B cell (primary cell): ENCODE measurements at regions not wholly inside any gene's neighbourhood (a gene's known extent, or its start where the extent isn't known, plus 50 kb on each side); places are given as distances from the start of the nearest gene placed in this dataset.

Experiments used
- ATAC-seq: fragments of 200-7000 bp; cut with Tn5 transposase; one replicate; pipeline ENCODE4 v1.10.0; 2021; ENCODE audit warnings: low read depth, mild to moderate bottlenecking, moderate number of reproducible peaks, moderate library complexity
- CTCF ChIA-PET: fragments of 350-600 bp; sonication (Branson Sonifier 250); formaldehyde crosslinking; loops from one replicate; lab custom pipeline; 2021; ENCODE audit warnings: antibody characterized with exemption, inconsistent platforms; lab: Charles Lee
- POLR2A ChIA-PET: fragments of 350-600 bp; sonication (Branson Sonifier 250); formaldehyde crosslinking; loops from one replicate; lab custom pipeline; 2021; ENCODE audit warnings: antibody characterized with exemption; lab: Charles Lee
- DNase-seq: peaks from one replicate; pipeline ENCODE4 v3.0.0; 2013
- H2AFZ ChIP-seq: 2 replicates; pipeline ENCODE4 v1.6.1; 2012; ENCODE audit warnings: mild to moderate bottlenecking, low read depth, low read length; ENCODE audit not compliant: insufficient read depth, poor library complexity, severe bottlenecking
- H3K27ac ChIP-seq, 2 donors: 1 replicate in 1 of 2; 2 replicates in 1 of 2; pipeline ENCODE4 v1.5.1; 2012 to 2013; ENCODE audit warnings: low read length in 2 of 2, mild to moderate bottlenecking in 2 of 2, moderate library complexity in 1 of 2
- H3K27me3 ChIP-seq, 4 experiments: fragments of 200-600 bp in 1 of 4; sonication (generic) in 1 of 4; replicated peaks in 1 of 4; 1 replicate in 2 of 4; 2 replicates in 2 of 4; pipeline versions ENCODE4 v1.6.1 to v1.7.0; 2013 to 2016; ENCODE audit warnings: low read length in 3 of 4, mild to moderate bottlenecking in 2 of 4, mixed read lengths in 1 of 4, moderate library complexity in 1 of 4; ENCODE audit not compliant: insufficient read depth in 4 of 4, control insufficient read depth in 3 of 4; ENCODE audit errors: control extremely low read depth in 1 of 4
- H3K36me3 ChIP-seq, 2 experiments: replicated peaks in 1 of 2; 1 replicate in 1 of 2; 2 replicates in 1 of 2; pipeline versions ENCODE4 v1.6.1 to v1.7.1; 2013; ENCODE audit warnings: low read length in 1 of 2; ENCODE audit not compliant: insufficient read depth in 2 of 2, control insufficient read depth in 1 of 2; ENCODE audit errors: control extremely low read depth in 1 of 2, extremely low read depth in 1 of 2
- H3K4me1 ChIP-seq, 2 donors: fragments of 200-600 bp in 1 of 2; sonication (generic) in 1 of 2; 1 replicate in 1 of 2; 2 replicates in 1 of 2; pipeline versions ENCODE4 v1.5.1 to v1.6.1; 2013 to 2017; ENCODE audit warnings: low read length in 2 of 2; ENCODE audit not compliant: control insufficient read depth in 2 of 2, insufficient read depth in 2 of 2
- H3K4me2 ChIP-seq: replicated peaks from 2 replicates; pipeline ENCODE3; 2012; ENCODE audit warnings: mild to moderate bottlenecking, low read depth, low read length; ENCODE audit not compliant: poor library complexity, severe bottlenecking
- H3K4me3 ChIP-seq, 5 experiments: fragments of 200-600 bp in 1 of 5; sonication (generic) in 1 of 5; 1 replicate in 3 of 5; 2 replicates in 2 of 5; pipeline versions ENCODE4 v1.5.1 to v1.7.0; 2011 to 2016; ENCODE audit warnings: low read length in 4 of 5, mild to moderate bottlenecking in 4 of 5, low read depth in 2 of 5, control low read depth in 1 of 5, moderate library complexity in 1 of 5; ENCODE audit not compliant: insufficient read depth in 1 of 5; ENCODE audit errors: control extremely low read depth in 1 of 5, extremely low read depth in 1 of 5
- H3K79me2 ChIP-seq: fragments of 200-600 bp; sonication (generic); one replicate; pipeline ENCODE4 v1.6.0; 2016; ENCODE audit warnings: low read length; ENCODE audit not compliant: control insufficient read depth, insufficient read depth
- H3K9ac ChIP-seq: fragments of 200-600 bp; sonication (generic); 2 replicates; pipeline ENCODE4 v1.6.1; 2017; ENCODE audit warnings: mild to moderate bottlenecking, low read length, moderate library complexity
- H3K9me3 ChIP-seq, 3 donors: one replicate each; pipeline versions ENCODE4 v1.6.1 to v1.7.1; 2013; ENCODE audit warnings: low read length in 2 of 3; ENCODE audit not compliant: control insufficient read depth in 2 of 3, insufficient read depth in 1 of 3; ENCODE audit errors: control extremely low read depth in 1 of 3
- H4K20me1 ChIP-seq: 2 replicates; pipeline ENCODE4 v1.6.0; 2012; ENCODE audit warnings: mild to moderate bottlenecking, low read length; ENCODE audit not compliant: insufficient read depth, control insufficient read depth, poor library complexity, severe bottlenecking
- H3K27ac Mint-ChIP-seq: one replicate; pipeline ENCODE4 v1.8.0; 2021; ENCODE audit warnings: mixed read lengths
- H3K27me3 Mint-ChIP-seq: one replicate; pipeline ENCODE4 v1.8.0; 2021; ENCODE audit warnings: mixed read lengths
- H3K4me1 Mint-ChIP-seq: one replicate; pipeline ENCODE4 v1.8.0; 2021; ENCODE audit warnings: mixed read lengths
- H3K4me3 Mint-ChIP-seq: one replicate; pipeline ENCODE4 v1.8.0; 2021; ENCODE audit warnings: mixed read lengths
- H3K9me3 Mint-ChIP-seq: one replicate; pipeline ENCODE4 v1.8.0; 2022; ENCODE audit warnings: mixed read lengths; ENCODE audit not compliant: insufficient read depth
- EZH2 ChIP-seq: IDR thresholded peaks from 2 replicates; pipeline ENCODE4 v1.6.1; 2012; ENCODE audit warnings: borderline replicate concordance, low read depth, mild to moderate bottlenecking, moderate library complexity, low read length; ENCODE audit not compliant: insufficient read depth, poor library complexity, severe bottlenecking
- WGBS: methylation state at CpG from one replicate; pipeline ENCODE4 v1.1.5; 2013; ENCODE audit warnings: missing lambda C conversion rate; ENCODE audit not compliant: insufficient coverage; 5-methylcytosine and 5-hydroxymethylcytosine counted together
- intact Hi-C: fragments of 100-400 bp; cut with micrococcal nuclease; formaldehyde crosslinking; loops from one replicate; pipeline ENCODE4 v1.10.0; 2022
- TF ChIP-seq, protein P1 (sequence below): fragments of 200-600 bp; IDR thresholded peaks from one replicate; pipeline ENCODE4 v1.8.0; 2022; ENCODE audit warnings: antibody characterized with exemption, mild to moderate bottlenecking

DNA sequence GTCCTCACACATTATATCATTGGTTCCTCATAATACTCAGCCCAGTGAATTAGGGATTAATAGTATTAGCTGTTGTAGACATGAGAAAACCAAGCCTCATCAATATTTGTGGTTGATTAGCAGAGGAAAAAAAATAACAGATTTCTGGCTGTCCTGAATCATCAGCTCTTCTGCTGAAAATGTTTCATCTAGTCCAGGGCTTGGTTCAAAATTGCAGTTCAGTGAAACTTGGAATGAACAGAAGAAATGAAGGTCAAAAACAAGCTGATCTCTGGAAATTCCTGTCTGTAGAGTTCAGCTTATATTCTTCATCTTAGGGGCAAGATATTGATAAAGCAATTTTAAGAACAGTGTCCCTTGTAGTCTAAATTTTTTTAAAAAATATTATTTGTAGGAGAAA lies 361.1 kb upstream of the CCDC179 start:
- DNase-seq, result no peak
- H3K36me3 ChIP-seq, result no peaks in the 10 kb centered on the region
- no peak overlapping the region for H3K4me3 ChIP-seq
- no peaks in the 10 kb centered on the region for H3K4me1 ChIP-seq
- H3K27ac Mint-ChIP-seq, result no peak overlapping the region
- H3K4me1 Mint-ChIP-seq, result no peaks in the 10 kb centered on the region
- ChIA-PET CTCF (no interaction called here), POLR2A (no interaction called here)
- H3K4me3 Mint-ChIP-seq, result no peak overlapping the region
- no peaks in the 10 kb centered on the region for H3K27me3 Mint-ChIP-seq
- peaks cover 4% of the 10 kb centered on the region for H3K9me3 Mint-ChIP-seq
- no peak overlapping the region for H2AFZ ChIP-seq
- intact Hi-C loops, result no loop called here
- no peak for ATAC-seq
- H3K9ac ChIP-seq, result no peak overlapping the region
- TF ChIP-seq, protein P1, sequence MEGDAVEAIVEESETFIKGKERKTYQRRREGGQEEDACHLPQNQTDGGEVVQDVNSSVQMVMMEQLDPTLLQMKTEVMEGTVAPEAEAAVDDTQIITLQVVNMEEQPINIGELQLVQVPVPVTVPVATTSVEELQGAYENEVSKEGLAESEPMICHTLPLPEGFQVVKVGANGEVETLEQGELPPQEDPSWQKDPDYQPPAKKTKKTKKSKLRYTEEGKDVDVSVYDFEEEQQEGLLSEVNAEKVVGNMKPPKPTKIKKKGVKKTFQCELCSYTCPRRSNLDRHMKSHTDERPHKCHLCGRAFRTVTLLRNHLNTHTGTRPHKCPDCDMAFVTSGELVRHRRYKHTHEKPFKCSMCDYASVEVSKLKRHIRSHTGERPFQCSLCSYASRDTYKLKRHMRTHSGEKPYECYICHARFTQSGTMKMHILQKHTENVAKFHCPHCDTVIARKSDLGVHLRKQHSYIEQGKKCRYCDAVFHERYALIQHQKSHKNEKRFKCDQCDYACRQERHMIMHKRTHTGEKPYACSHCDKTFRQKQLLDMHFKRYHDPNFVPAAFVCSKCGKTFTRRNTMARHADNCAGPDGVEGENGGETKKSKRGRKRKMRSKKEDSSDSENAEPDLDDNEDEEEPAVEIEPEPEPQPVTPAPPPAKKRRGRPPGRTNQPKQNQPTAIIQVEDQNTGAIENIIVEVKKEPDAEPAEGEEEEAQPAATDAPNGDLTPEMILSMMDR, result no peak
- TF ChIP-seq EZH2, result no peak
- H3K9me3 ChIP-seq, result peaks cover 0 to 4% (median 0%) of the 10 kb centered on the region in 3 donors
- H3K79me2 ChIP-seq, result no peaks in the 10 kb centered on the region
- H3K27me3 ChIP-seq, result no peaks in the 10 kb centered on the region
- H4K20me1 ChIP-seq, result no peaks in the 10 kb centered on the region
- no peak overlapping the region for H3K4me2 ChIP-seq
- H3K27ac ChIP-seq, result no peak overlapping the region

DNA sequence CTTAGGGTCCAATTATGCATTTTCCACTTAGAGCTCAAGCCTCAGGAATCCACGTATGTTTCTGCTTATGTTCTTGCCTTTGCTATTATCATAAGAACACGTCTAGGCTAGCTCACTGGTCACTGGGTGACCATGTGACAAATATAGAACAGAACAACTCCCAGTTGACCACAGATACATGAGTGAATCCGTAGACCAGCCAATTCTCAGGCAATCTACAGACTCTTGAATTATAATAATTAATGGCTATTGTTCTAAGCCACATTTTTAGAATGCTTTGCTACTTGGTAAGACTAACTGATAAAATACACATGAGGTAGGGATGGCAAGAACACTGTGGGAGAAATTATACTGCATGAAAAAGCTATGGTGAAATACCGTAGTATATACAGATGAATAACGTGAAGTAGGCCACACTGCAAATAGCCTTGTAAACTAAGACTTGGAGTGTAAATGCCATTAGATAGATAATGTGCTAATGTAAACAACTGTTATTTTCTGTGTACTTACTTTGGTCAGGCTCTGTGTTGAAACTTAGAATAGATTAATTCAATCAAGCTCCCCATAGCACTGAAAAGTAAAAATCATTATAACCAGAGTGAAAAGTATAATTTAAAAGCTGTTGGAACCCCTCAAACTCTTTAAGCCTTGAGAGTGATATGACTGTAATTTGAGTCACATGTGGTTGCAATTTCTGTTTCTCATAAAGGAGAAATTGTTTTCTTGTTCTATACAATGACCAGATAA lies 366.2 kb upstream of the CCDC179 start:
- no peak overlapping the region for H3K4me2 ChIP-seq
- H3K4me1 Mint-ChIP-seq, result no peaks in the 10 kb centered on the region
- H3K9me3 Mint-ChIP-seq, result no peaks in the 10 kb centered on the region
- H3K4me3 Mint-ChIP-seq, result no peak overlapping the region
- no peak overlapping the region for H2AFZ ChIP-seq
- WGBS, result 96% methylated on average over 2 of the region's 5 CpGs
- H3K27ac Mint-ChIP-seq, result no peak overlapping the region
- H3K4me3 ChIP-seq, result no peak overlapping the region
- no peak for DNase-seq
- intact Hi-C loops, result no loop called here
- no peaks in the 10 kb centered on the region for H4K20me1 ChIP-seq
- no peaks in the 10 kb centered on the region for H3K79me2 ChIP-seq
- no peak for ATAC-seq
- no peaks in the 10 kb centered on the region for H3K27me3 ChIP-seq
- no peaks in the 10 kb centered on the region for H3K9me3 ChIP-seq
- CTCF ChIA-PET, result no interaction called here
- POLR2A ChIA-PET, result no interaction called here
- no peaks in the 10 kb centered on the region for H3K27me3 Mint-ChIP-seq
- H3K36me3 ChIP-seq, result no peaks in the 10 kb centered on the region
- no peak for TF ChIP-seq EZH2
- TF ChIP-seq, protein P1, result no peak
- no peaks in the 10 kb centered on the region for H3K4me1 ChIP-seq
- no peak overlapping the region for H3K9ac ChIP-seq
- H3K27ac ChIP-seq, result no peak overlapping the region
